Adipocyte (in vitro differentiated cells): ENCODE measurements at regions not wholly inside any gene's neighbourhood (a gene's known extent, or its start where the extent isn't known, plus 50 kb on each side); places are given as distances from the start of the nearest gene placed in this dataset.

Experiments used
- DNase-seq: peaks from one replicate; pipeline ENCODE4 v3.0.0-alpha.2; 2015; ENCODE audit warnings: low read depth
- H3K27me3 ChIP-seq: replicated peaks from 2 replicates; pipeline ENCODE4 v1.7.0; 2013; ENCODE audit warnings: mild to moderate bottlenecking, low read length, moderate library complexity; ENCODE audit not compliant: control insufficient read depth, insufficient read depth
- H3K36me3 ChIP-seq: 2 replicates; pipeline ENCODE4 v1.7.0; 2013; ENCODE audit warnings: low read length, mild to moderate bottlenecking, moderate library complexity; ENCODE audit not compliant: control insufficient read depth, insufficient read depth, severe bottlenecking
- H3K4me1 ChIP-seq: 2 replicates; pipeline ENCODE4 v1.7.0; 2013; ENCODE audit warnings: mild to moderate bottlenecking, low read length, moderate library complexity; ENCODE audit not compliant: control insufficient read depth, insufficient read depth
- H3K4me3 ChIP-seq: 2 replicates; pipeline ENCODE4 v1.7.0; 2013; ENCODE audit warnings: mild to moderate bottlenecking, low read length, moderate library complexity
- H3K9ac ChIP-seq: 2 replicates; pipeline ENCODE4 v1.7.0; 2013; ENCODE audit warnings: mild to moderate bottlenecking, low read length, moderate library complexity
- H3K9me3 ChIP-seq: 2 replicates; pipeline ENCODE4 v1.7.0; 2013; ENCODE audit warnings: mild to moderate bottlenecking, low read length, moderate library complexity; ENCODE audit not compliant: control insufficient read depth

GRCh38 chr2:136342138-136342537, 224.2 kb upstream of the CXCR4 start:
- H3K27me3 ChIP-seq: no peaks in the 10 kb centered on the region
- no peak overlapping the region for H3K9ac ChIP-seq
- no peaks in the 10 kb centered on the region for H3K36me3 ChIP-seq
- H3K4me1 ChIP-seq: peaks cover 3% of the 10 kb centered on the region
- no peak for DNase-seq
- no peaks in the 10 kb centered on the region for H3K9me3 ChIP-seq
- no peak overlapping the region for H3K4me3 ChIP-seq

DNA sequence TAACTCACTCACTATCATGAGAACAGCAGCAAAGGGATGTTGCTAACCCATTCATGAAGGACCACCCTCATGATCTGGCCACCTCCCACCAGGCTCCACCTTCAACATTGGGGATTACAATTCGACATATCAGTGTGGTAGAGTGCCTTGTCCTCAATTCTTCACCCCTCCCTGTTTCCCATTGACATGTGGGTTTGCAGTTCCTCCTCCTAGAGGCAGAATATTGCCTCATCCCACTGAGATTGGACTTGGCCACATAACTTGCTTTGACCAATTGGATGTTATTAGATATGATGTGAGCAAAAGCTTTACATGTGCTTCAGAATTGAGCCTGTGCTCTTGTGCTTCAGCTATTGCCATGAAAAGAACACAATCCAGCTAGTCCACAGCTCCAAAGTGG, 217.0 kb upstream of the CXCR4 start:
- no peak for DNase-seq
- Histone ChIP-seq H3K9me3 (no peaks in the 10 kb centered on the region), H3K9ac (no peak overlapping the region), H3K36me3 (no peaks in the 10 kb centered on the region), H3K27me3 (peaks cover 7% of the 10 kb centered on the region), H3K4me1 (no peaks in the 10 kb centered on the region), H3K4me3 (no peak overlapping the region)

- Histone ChIP-seq H3K4me1 (no peaks in the 10 kb centered on the region), H3K9me3 (no peaks in the 10 kb centered on the region), H3K27me3 (peaks cover 7% of the 10 kb centered on the region), H3K36me3 (no peaks in the 10 kb centered on the region), H3K9ac (no peak overlapping the region), H3K4me3 (no peak overlapping the region)
- DNase-seq: no peak
Observed at GRCh38 chr2:136332436-136333095, 214.6 kb upstream of the CXCR4 start.

DNA sequence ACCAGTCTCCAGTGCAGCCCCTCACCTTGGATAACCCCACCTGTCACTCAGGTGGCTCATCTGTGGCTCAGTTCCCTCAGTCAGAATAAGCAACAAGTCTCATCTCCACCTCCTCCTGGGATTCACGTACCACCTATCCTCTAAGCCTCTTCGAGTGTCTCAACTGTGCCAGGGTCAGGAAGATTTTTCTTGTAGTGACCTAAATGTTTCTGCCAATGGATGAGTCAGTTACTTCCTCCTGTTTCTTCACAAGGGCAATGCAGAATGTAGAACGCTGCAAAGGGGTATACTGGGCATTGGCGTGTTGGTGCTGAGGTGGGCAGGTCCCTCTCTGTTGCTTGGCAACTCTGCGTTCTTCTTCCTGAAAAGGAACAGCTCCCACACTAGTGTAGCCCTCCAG, 213.3 kb upstream of the CXCR4 start:
- H3K9me3 ChIP-seq: no peaks in the 10 kb centered on the region
- no peak overlapping the region for H3K4me3 ChIP-seq
- H3K9ac ChIP-seq: no peak overlapping the region
- peaks cover 10% of the 10 kb centered on the region for H3K27me3 ChIP-seq
- H3K4me1 ChIP-seq: no peaks in the 10 kb centered on the region
- H3K36me3 ChIP-seq: no peaks in the 10 kb centered on the region
- no peak for DNase-seq

DNA sequence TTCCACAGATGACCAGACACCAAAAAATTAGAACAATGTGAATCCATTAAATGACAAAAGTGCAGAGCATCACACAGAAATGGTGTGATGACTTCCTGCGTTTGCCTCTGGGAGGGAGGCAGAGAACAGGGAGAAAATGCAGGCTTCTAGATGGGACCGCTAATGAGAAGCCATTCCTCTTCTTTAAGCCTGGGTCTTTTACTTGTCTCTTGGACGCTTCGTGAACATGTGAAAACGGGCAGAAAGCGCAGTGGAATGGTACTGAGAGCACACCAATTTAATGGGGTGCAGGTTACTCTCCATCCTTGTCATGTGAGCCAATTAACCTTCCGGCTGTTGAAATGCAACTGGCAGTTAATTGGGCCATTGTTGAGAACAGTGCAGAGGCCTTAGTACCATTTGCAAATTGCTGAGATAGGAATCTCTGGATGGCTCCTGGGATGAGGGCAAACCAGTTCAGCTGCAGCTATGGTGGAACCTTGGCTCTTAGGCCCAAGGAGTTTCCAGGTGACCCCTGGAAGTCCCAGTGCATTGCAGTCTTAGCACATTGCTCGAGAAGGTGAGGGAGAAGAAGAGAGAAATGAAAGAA, 210.4 kb upstream of the CXCR4 start:
- no peaks in the 10 kb centered on the region for H3K4me1 ChIP-seq
- DNase-seq: no peak
- peaks cover 16% of the 10 kb centered on the region for H3K27me3 ChIP-seq
- no peaks in the 10 kb centered on the region for H3K9me3 ChIP-seq
- no peak overlapping the region for H3K4me3 ChIP-seq
- no peaks in the 10 kb centered on the region for H3K36me3 ChIP-seq
- H3K9ac ChIP-seq: no peak overlapping the region

GRCh38 chr2:136327162-136327852, 209.4 kb upstream of the CXCR4 start:
- no peaks in the 10 kb centered on the region for H3K9me3 ChIP-seq
- H3K9ac ChIP-seq: no peak overlapping the region
- no peak for DNase-seq
- no peaks in the 10 kb centered on the region for H3K36me3 ChIP-seq
- no peaks in the 10 kb centered on the region for H3K4me1 ChIP-seq
- peaks cover 20% of the 10 kb centered on the region for H3K27me3 ChIP-seq
- no peak overlapping the region for H3K4me3 ChIP-seq

DNA sequence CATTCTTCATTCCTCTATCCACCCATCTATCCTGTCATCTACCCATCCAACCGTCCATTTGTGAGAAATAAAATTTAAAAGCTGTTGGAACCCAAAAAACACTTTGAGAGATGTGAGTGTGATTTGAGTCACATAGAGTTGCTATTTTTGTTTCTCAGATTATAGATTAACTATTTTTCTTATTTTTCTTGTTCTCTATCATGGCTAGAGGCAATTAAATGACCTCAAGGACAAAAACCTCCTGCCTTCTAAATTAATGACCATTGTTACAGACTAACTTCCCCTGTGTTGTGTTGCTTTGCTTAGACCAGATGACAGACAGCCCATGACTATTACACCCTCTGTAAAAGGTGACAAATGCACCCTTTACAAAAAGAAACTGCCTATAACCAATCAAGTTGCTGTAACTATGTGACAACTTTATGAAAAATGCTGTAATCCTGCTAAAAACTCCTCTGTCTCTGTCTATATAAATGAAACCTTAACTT, 207.9 kb upstream of the CXCR4 start:
- Histone ChIP-seq H3K4me1 (no peaks in the 10 kb centered on the region), H3K27me3 (peaks cover 16% of the 10 kb centered on the region), H3K9ac (no peak overlapping the region), H3K9me3 (no peaks in the 10 kb centered on the region), H3K4me3 (no peak overlapping the region), H3K36me3 (no peaks in the 10 kb centered on the region)
- no peak for DNase-seq

- DNase-seq: no peak
- Histone ChIP-seq H3K9me3 (no peaks in the 10 kb centered on the region), H3K4me3 (no peak overlapping the region), H3K4me1 (no peaks in the 10 kb centered on the region), H3K27me3 (peaks cover 16% of the 10 kb centered on the region), H3K9ac (no peak overlapping the region), H3K36me3 (no peaks in the 10 kb centered on the region)
Observed at GRCh38 chr2:136324966-136325365, 207.0 kb upstream of the CXCR4 start.

GRCh38 chr2:136323935-136324334, 206.0 kb upstream of the CXCR4 start:
- Histone ChIP-seq H3K9ac (no peak overlapping the region), H3K4me1 (no peaks in the 10 kb centered on the region), H3K27me3 (peaks cover 19% of the 10 kb centered on the region), H3K4me3 (no peak overlapping the region), H3K9me3 (no peaks in the 10 kb centered on the region), H3K36me3 (no peaks in the 10 kb centered on the region)
- no peak for DNase-seq

- H3K9ac ChIP-seq: no peak overlapping the region
- no peaks in the 10 kb centered on the region for H3K4me1 ChIP-seq
- H3K27me3 ChIP-seq: peaks cover 19% of the 10 kb centered on the region
- H3K9me3 ChIP-seq: no peaks in the 10 kb centered on the region
- no peak overlapping the region for H3K4me3 ChIP-seq
- no peaks in the 10 kb centered on the region for H3K36me3 ChIP-seq
- DNase-seq: no peak
Observed at GRCh38 chr2:136323195-136323594, 205.2 kb upstream of the CXCR4 start.

- H3K4me1 ChIP-seq: no peaks in the 10 kb centered on the region
- H3K4me3 ChIP-seq: no peak overlapping the region
- no peaks in the 10 kb centered on the region for H3K36me3 ChIP-seq
- H3K27me3 ChIP-seq: peaks cover 19% of the 10 kb centered on the region
- H3K9me3 ChIP-seq: no peaks in the 10 kb centered on the region
- no peak overlapping the region for H3K9ac ChIP-seq
- no peak for DNase-seq
Observed at GRCh38 chr2:136322428-136322827, 204.5 kb upstream of the CXCR4 start.
